K562 (cell line): ENCODE measurements at regions not wholly inside any gene's neighbourhood (a gene's known extent, or its start where the extent isn't known, plus 50 kb on each side); places are given as distances from the start of the nearest gene placed in this dataset.

Experiments used
- ATAC-seq: fragments of 200-7000 bp; cut with Tn5 transposase; 3 replicates; pipeline ENCODE4 v1.9.1; 2020; ENCODE audit warnings: moderate library complexity
- BruUV-seq: library from RNA; stranded (reverse); fragments of 400-500 nt; replicated peaks from 2 replicates; lab custom pipeline; 2021; lab: Mats Ljungman, UMichigan
- CTCF ChIA-PET: fragments of 300-600 bp; formaldehyde crosslinking; extraction: SDS; loops from one replicate; lab custom pipeline; 2021; ENCODE audit warnings: low intra/inter-chr PET ratio; lab: Yijun Ruan, JAX
- POLR2A ChIA-PET: fragments of 300-600, 350-650 bp; sonication (Branson Sonifier 250); formaldehyde crosslinking; extraction: SDS; loops from one replicate; lab custom pipeline; 2021; ENCODE audit warnings: antibody characterized with exemption, inconsistent platforms; lab: Yijun Ruan, JAX
- DNase-seq, 4 experiments: peaks; one replicate each; pipeline versions ENCODE4 v3.0.0 to v3.0.0-alpha.2; 2011 to 2018; ENCODE audit warnings: low spot score in 3 of 4, mixed read lengths in 3 of 4; ENCODE audit errors: extremely low read depth in 1 of 4
- FAIRE-seq: peaks from 2 replicates; lab custom pipeline; 2011; peaks lifted over from hg19 to GRCh38; lab: Jason Lieb, UNC
- H2AFZ ChIP-seq: 2 replicates; pipeline ENCODE4 v1.6.0; 2011; ENCODE audit warnings: low read depth, low read length, control low read depth, inconsistent platforms
- H3K27ac ChIP-seq: fragments of 200-600 bp; 3 replicates; pipeline ENCODE4 v1.8.0; 2011; ENCODE audit warnings: low read depth, mild to moderate bottlenecking, control low read depth, inconsistent platforms, low read length, moderate library complexity, mixed read lengths; ENCODE audit errors: extremely low read depth
- H3K27me3 ChIP-seq, 2 experiments: fragments of 300-600 bp in 1 of 2; 2 replicates in 1 of 2; 3 replicates in 1 of 2; pipeline versions ENCODE4 v1.6.0 to v1.8.0; 2011; ENCODE audit warnings: inconsistent platforms in 2 of 2, low read length in 2 of 2, mild to moderate bottlenecking in 1 of 2, mixed read lengths in 1 of 2, moderate library complexity in 1 of 2; ENCODE audit not compliant: control insufficient read depth in 2 of 2, insufficient read depth in 2 of 2
- H3K36me3 ChIP-seq: fragments of 300-600 bp; 3 replicates; pipeline ENCODE4 v1.8.0; 2011; ENCODE audit warnings: mild to moderate bottlenecking, low read length, inconsistent platforms; ENCODE audit not compliant: control insufficient read depth, insufficient read depth
- H3K4me1 ChIP-seq, 2 experiments: fragments of 200-600 bp in 1 of 2; replicated peaks in 1 of 2; 2 replicates in 1 of 2; 3 replicates in 1 of 2; pipeline versions ENCODE4 v1.5.1 to v1.8.0; 2011; ENCODE audit warnings: inconsistent platforms in 2 of 2, low read length in 2 of 2, mild to moderate bottlenecking in 1 of 2, mixed read lengths in 1 of 2, moderate library complexity in 1 of 2; ENCODE audit not compliant: control insufficient read depth in 2 of 2, insufficient read depth in 2 of 2
- H3K4me2 ChIP-seq: 2 replicates; pipeline ENCODE4 v1.6.1; 2011; ENCODE audit warnings: low read length, control low read depth, inconsistent platforms, mixed read lengths; ENCODE audit not compliant: insufficient read depth
- H3K4me3 ChIP-seq: fragments of 200-600 bp; sonication (generic), shearing (Covaris generic); 2 replicates; pipeline ENCODE4 v1.5.1; 2016; ENCODE audit warnings: control low read depth, inconsistent platforms
- H3K79me2 ChIP-seq: fragments of 200-600 bp; 3 replicates; pipeline ENCODE4 v1.8.0; 2011; ENCODE audit warnings: low read length, inconsistent platforms; ENCODE audit not compliant: control insufficient read depth, insufficient read depth
- H3K9ac ChIP-seq, 2 experiments: 2 replicates each; pipeline versions ENCODE4 v1.6.0 to v1.6.1; 2011; ENCODE audit warnings: low read depth in 2 of 2, low read length in 2 of 2, control low read depth in 1 of 2, inconsistent platforms in 1 of 2, mild to moderate bottlenecking in 1 of 2, mixed read lengths in 1 of 2; ENCODE audit not compliant: insufficient read depth in 1 of 2
- H3K9me1 ChIP-seq: one replicate; pipeline ENCODE4 v1.6.0; 2011; ENCODE audit warnings: inconsistent platforms, mild to moderate bottlenecking, low read length, moderate library complexity; ENCODE audit not compliant: control insufficient read depth, insufficient read depth
- H3K9me3 ChIP-seq: replicated peaks from 2 replicates; pipeline ENCODE4 v1.5.1; 2011; ENCODE audit warnings: low read depth, low read length, inconsistent platforms; ENCODE audit not compliant: control insufficient read depth, insufficient read depth
- H4K20me1 ChIP-seq: replicated peaks from 2 replicates; pipeline ENCODE4 v1.6.1; 2011; ENCODE audit warnings: low read length, inconsistent platforms, mixed read lengths; ENCODE audit not compliant: control insufficient read depth, insufficient read depth
- BRCA1 ChIP-seq, 2 experiments: fragments of 450-650 bp in 1 of 2; sonication (generic) in 1 of 2; formaldehyde crosslinking in 1 of 2; IDR thresholded peaks; 2 replicates each; pipeline versions ENCODE4 v1.5.0 to v1.6.1; 2017 to 2020; ENCODE audit warnings: mild to moderate bottlenecking in 1 of 2, missing genetic modification reagents in 1 of 2
- CSDE1 ChIP-seq, 2 experiments: fragments of 450-650 bp; IDR thresholded peaks; 2 replicates each; pipeline ENCODE4 v1.6.1; 2016; ENCODE audit warnings: mild to moderate bottlenecking in 1 of 2
- FOXA1 ChIP-seq: fragments of 450-650 bp; IDR thresholded peaks from 2 replicates; pipeline ENCODE4 v1.6.1; 2016; ENCODE audit warnings: mild to moderate bottlenecking, borderline replicate concordance
- NELFE ChIP-seq: IDR thresholded peaks from 2 replicates; pipeline ENCODE4 v1.6.1; 2011; ENCODE audit warnings: mild to moderate bottlenecking; ENCODE audit not compliant: insufficient read depth, insufficient read length
- NUFIP1 ChIP-seq: fragments of 450-650 bp; IDR thresholded peaks from 2 replicates; pipeline ENCODE4 v1.6.1; 2018; ENCODE audit not compliant: partially characterized antibody
- RBM14 ChIP-seq: fragments of 200-400 bp; formaldehyde crosslinking; IDR thresholded peaks from 2 replicates; pipeline ENCODE4 v1.6.1; 2018; ENCODE audit warnings: low read depth, mild to moderate bottlenecking, low read length, moderate library complexity, borderline replicate concordance; ENCODE audit not compliant: insufficient read depth
- RBM22 ChIP-seq: fragments of 200-400 bp; formaldehyde crosslinking; IDR thresholded peaks from 2 replicates; pipeline ENCODE4 v1.6.1; 2018; ENCODE audit warnings: low read length, low read depth; ENCODE audit not compliant: poor library complexity, severe bottlenecking
- SPI1 ChIP-seq: IDR thresholded peaks from 2 replicates; pipeline ENCODE4 v1.6.1; 2011; ENCODE audit warnings: low read depth, low read length, control low read depth, borderline replicate concordance
- ZFP36 ChIP-seq: fragments of 150-350 bp; IDR thresholded peaks from 2 replicates; pipeline ENCODE4 v1.6.1; 2018; ENCODE audit warnings: low read length, low read depth; ENCODE audit not compliant: partially characterized antibody
- ZKSCAN3 ChIP-seq: fragments of 250-450 bp; sonication (Bioruptor Pico); IDR thresholded peaks from 2 replicates; pipeline ENCODE4 v1.4.0; 2020
- ZNF197 ChIP-seq: fragments of 200-800 bp; sonication (Bioruptor generic); IDR thresholded peaks from 2 replicates; pipeline ENCODE4 v1.6.1; 2016; ENCODE audit warnings: low read depth, missing genetic modification characterization, missing compliant biosample characterization
- ZNF224 ChIP-seq: sonication (generic); formaldehyde crosslinking; IDR thresholded peaks from 2 replicates; pipeline ENCODE4 v1.8.0; 2022; ENCODE audit warnings: mild to moderate bottlenecking, missing genetic modification reagents
- ZNF766 ChIP-seq: fragments of 200-800 bp; sonication (Bioruptor generic); conservative IDR thresholded peaks from 2 replicates; pipeline ENCODE4 v1.6.1; 2016; ENCODE audit warnings: missing genetic modification characterization, missing compliant biosample characterization
- WGBS: fragments of 100-300 bp; shearing (Covaris generic); methylation state at CpG from one replicate; pipeline ENCODE4 v1.1.6; 2016; ENCODE audit warnings: low coverage, mixed read lengths; ENCODE audit not compliant: insufficient coverage; ENCODE audit errors: missing lambda C conversion rate; 5-methylcytosine and 5-hydroxymethylcytosine counted together
- in situ Hi-C: fragments of 300-500 bp; cut with MboI; formaldehyde crosslinking; loops from 4 replicates; pipeline ENCODE4 v1.15.0; 2018; ENCODE audit warnings: inconsistent platforms, mixed read lengths
- intact Hi-C: fragments of 100-400 bp; cut with micrococcal nuclease; formaldehyde crosslinking; loops from 2 replicates; pipeline ENCODE4 v1.14.2; 2022
- TF ChIP-seq, protein P1 (sequence below), 2 experiments: fragments of 150-350 bp in 1 of 2; IDR thresholded peaks; 2 replicates each; pipeline ENCODE4 v1.6.1; 2012 to 2016; ENCODE audit warnings: low read depth in 2 of 2, low read length in 2 of 2, mild to moderate bottlenecking in 1 of 2, moderate library complexity in 1 of 2
- TF ChIP-seq, protein P2 (sequence below): fragments of 250-450 bp; sonication (Bioruptor Pico); IDR thresholded peaks from 2 replicates; pipeline ENCODE4 v1.5.1; 2021; ENCODE audit warnings: mild to moderate bottlenecking

DNA sequence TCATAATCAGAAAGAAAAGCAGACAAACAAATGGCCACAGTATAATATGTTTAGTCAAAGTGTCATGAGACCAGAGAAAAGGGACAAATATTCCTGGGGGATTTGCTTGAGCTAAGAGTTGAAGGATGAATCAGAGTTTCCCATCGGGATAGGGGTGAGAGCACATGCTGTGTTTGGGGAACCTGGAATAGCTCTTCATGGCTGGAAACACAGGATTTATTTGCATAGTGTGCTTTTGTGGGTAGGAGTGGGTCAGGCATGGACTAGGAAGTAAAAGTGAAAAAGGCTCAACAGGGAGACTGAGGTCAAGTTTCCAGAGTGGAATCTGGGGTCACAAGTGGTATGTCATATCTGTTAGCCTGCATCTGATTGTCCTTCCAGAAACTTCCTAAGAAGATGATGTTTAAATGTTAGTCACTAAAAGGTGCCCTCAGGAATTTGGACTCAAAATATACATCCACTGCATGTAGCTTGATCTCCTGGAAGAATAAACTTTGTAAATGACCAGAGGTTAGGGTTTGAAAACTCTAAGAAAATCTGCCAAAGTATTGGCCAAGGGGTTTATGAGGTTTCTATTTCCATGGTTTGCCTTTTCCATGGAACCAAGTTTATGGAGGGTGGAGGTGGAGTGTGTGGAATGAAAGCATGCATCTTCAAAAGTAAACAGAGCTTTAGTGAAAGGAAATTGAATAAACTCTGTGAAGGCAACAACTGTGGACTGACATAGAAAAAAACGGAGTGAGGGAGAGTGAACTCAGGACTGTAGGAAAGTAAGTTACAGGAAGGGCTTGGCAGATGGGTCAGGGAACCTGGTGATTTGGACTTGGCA, 344.6 kb downstream of the C12orf75 start:
- ATAC-seq (no peak), FAIRE-seq (no peak), DNase-seq (no peak)
- intact Hi-C loops (no loop called here), in situ Hi-C loops (no loop called here)
- H3K27me3 ChIP-seq: no peaks in the 10 kb centered on the region
- no peaks in the 10 kb centered on the region for H3K9me3 ChIP-seq
- no peaks in the 10 kb centered on the region for H3K79me2 ChIP-seq
- ChIA-PET CTCF (no interaction called here), POLR2A (interaction anchor here (0.7 kb wide), 1 partner anchor 144 kb away, joined by 4 read pairs; no protein-coding TSS in a partner anchor)
- no peaks in the 10 kb centered on the region for H3K36me3 ChIP-seq
- H4K20me1 ChIP-seq: no peaks in the 10 kb centered on the region
- no peak overlapping the region for H3K4me3 ChIP-seq
- WGBS: 0% methylated on average over 2 of the region's 2 CpGs
- H3K27ac ChIP-seq: no peak overlapping the region
- H3K4me2 ChIP-seq: no peak overlapping the region
- H2AFZ ChIP-seq: no peak overlapping the region
- H3K9ac ChIP-seq: no peak overlapping the region
- no TSS peak for BruUV-seq
- peaks cover 0 to 3% of the 10 kb centered on the region in 2 experiments; a peak in 1 of 5 replicates for H3K4me1 ChIP-seq
- H3K9me1 ChIP-seq: no peaks in the 10 kb centered on the region
- no peak for TF ChIP-seq SPI1
- TF ChIP-seq FOXA1: no peak
- no peak for TF ChIP-seq RBM22
- TF ChIP-seq NELFE: no peak
- TF ChIP-seq BRCA1 (IDR thresholded peaks at IDR 0.05): no peak
- TF ChIP-seq BRCA1 (CRISPR knock-in tag; IDR thresholded peaks at IDR 0.05): no peak
- TF ChIP-seq, protein P1, sequence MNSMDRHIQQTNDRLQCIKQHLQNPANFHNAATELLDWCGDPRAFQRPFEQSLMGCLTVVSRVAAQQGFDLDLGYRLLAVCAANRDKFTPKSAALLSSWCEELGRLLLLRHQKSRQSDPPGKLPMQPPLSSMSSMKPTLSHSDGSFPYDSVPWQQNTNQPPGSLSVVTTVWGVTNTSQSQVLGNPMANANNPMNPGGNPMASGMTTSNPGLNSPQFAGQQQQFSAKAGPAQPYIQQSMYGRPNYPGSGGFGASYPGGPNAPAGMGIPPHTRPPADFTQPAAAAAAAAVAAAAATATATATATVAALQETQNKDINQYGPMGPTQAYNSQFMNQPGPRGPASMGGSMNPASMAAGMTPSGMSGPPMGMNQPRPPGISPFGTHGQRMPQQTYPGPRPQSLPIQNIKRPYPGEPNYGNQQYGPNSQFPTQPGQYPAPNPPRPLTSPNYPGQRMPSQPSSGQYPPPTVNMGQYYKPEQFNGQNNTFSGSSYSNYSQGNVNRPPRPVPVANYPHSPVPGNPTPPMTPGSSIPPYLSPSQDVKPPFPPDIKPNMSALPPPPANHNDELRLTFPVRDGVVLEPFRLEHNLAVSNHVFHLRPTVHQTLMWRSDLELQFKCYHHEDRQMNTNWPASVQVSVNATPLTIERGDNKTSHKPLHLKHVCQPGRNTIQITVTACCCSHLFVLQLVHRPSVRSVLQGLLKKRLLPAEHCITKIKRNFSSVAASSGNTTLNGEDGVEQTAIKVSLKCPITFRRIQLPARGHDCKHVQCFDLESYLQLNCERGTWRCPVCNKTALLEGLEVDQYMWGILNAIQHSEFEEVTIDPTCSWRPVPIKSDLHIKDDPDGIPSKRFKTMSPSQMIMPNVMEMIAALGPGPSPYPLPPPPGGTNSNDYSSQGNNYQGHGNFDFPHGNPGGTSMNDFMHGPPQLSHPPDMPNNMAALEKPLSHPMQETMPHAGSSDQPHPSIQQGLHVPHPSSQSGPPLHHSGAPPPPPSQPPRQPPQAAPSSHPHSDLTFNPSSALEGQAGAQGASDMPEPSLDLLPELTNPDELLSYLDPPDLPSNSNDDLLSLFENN (IDR thresholded peaks at IDR 0.05; ENCODE audit: low read depth in 2 of 2, low read length in 2 of 2): no peak
- no peak for TF ChIP-seq CSDE1 (IDR thresholded peaks at IDR 0.05)
- no peak for TF ChIP-seq ZKSCAN3 (CRISPR knock-in tag)
- TF ChIP-seq, protein P2, sequence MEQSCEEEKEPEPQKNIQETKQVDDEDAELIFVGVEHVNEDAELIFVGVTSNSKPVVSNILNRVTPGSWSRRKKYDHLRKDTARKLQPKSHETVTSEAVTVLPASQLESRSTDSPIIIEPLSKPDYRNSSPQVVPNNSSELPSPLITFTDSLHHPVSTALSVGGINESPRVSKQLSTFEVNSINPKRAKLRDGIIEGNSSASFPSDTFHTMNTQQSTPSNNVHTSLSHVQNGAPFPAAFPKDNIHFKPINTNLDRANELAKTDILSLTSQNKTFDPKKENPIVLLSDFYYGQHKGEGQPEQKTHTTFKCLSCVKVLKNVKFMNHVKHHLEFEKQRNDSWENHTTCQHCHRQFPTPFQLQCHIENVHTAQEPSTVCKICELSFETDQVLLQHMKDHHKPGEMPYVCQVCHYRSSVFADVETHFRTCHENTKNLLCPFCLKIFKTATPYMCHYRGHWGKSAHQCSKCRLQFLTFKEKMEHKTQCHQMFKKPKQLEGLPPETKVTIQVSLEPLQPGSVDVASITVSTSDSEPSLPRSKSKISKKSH (CRISPR knock-in tag): no peak
- no peak for TF ChIP-seq ZNF766
- no peak for TF ChIP-seq NUFIP1
- TF ChIP-seq ZNF197 (CRISPR knock-in tag): no peak
- TF ChIP-seq RBM14: no peak
- no peak for TF ChIP-seq ZFP36
- TF ChIP-seq ZNF224 (CRISPR knock-in tag): no peak
